GM13976 (cell line): ENCODE measurements at regions not wholly inside any gene's neighbourhood (a gene's known extent, or its start where the extent isn't known, plus 50 kb on each side); places are given as distances from the start of the nearest gene placed in this dataset.

Experiments used
- DNase-seq: peaks from one replicate; pipeline ENCODE4 v3.0.0; 2012; ENCODE audit warnings: low spot score
- in situ Hi-C: fragments of 300-500 bp; cut with MboI; formaldehyde crosslinking; loops from one replicate; pipeline ENCODE4 v1.12.0; 2022; ENCODE audit warnings: low sequenced_read_pairs, mixed read lengths, inconsistent platforms; ENCODE audit not compliant: unreplicated experiment
- TF ChIP-seq, protein P1 (sequence below): IDR thresholded peaks from 2 replicates; pipeline ENCODE4 v1.5.1; 2012; ENCODE audit warnings: borderline replicate concordance, mild to moderate bottlenecking; ENCODE audit not compliant: insufficient read depth; ENCODE audit errors: extremely low read depth, missing control alignments, control extremely low read depth

DNA sequence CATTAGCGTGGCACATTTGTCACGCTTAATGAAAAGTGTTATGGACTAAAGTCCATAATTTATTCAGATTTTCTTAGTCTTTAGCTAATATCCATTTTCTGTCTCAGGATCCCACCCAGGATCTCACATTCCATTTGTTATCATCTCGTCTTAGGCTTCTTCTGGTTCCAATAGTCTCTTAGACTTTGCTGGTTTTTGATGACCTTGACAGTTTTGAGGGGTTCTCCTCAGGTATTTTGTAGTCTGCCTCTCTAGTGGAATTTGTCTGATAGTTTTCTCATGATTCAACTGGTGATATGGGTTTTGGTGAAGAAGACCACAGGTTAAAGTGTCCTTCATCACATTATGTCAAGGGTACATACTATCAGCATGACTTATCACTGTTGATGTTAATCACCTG lies 66.0 kb upstream of the GPR26 start:
- TF ChIP-seq, protein P1, sequence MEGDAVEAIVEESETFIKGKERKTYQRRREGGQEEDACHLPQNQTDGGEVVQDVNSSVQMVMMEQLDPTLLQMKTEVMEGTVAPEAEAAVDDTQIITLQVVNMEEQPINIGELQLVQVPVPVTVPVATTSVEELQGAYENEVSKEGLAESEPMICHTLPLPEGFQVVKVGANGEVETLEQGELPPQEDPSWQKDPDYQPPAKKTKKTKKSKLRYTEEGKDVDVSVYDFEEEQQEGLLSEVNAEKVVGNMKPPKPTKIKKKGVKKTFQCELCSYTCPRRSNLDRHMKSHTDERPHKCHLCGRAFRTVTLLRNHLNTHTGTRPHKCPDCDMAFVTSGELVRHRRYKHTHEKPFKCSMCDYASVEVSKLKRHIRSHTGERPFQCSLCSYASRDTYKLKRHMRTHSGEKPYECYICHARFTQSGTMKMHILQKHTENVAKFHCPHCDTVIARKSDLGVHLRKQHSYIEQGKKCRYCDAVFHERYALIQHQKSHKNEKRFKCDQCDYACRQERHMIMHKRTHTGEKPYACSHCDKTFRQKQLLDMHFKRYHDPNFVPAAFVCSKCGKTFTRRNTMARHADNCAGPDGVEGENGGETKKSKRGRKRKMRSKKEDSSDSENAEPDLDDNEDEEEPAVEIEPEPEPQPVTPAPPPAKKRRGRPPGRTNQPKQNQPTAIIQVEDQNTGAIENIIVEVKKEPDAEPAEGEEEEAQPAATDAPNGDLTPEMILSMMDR: no peak
- DNase-seq: no peak
- in situ Hi-C loops: no loop called here

DNA sequence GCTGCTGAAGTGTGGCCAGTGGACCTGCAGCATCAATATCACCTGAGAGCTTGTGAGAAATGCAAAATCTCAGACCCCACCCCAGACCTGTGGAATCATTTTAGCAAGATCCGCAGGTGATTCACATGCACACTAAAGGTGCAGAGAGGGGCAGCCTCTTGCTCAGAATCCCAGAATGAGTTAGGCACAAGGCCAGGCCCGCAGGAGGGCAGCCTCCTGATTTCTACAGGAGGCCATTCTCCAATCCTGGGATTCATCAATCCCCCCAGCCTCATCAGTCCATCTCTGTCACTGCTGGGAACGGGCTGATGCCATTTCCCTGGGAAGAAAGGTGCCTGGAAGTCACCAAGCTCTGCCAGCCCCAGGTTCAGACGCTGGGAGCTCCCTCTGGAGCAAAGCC lies 63.0 kb upstream of the GPR26 start:
- DNase-seq: no peak
- TF ChIP-seq, protein P1: no peak
- in situ Hi-C loops: no loop called here

DNA sequence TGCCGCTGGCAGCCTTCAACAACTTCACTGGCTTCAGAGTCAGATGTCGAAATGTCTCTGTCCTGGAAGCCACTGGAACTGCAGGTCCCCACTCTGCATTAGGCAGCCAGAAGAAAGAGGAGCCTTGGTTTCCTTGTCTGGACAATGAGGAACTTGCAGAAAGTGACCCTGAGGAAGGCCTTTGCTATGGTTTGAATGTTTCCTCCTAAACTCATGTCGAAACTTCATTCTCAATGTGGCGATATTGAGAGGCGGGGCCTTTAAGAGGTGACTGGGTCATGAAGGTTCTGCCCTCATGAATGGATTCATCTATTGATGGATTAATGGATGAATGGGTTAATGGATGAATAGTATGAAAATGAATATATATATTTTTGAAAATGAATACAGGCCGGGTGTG lies 61.6 kb upstream of the GPR26 start:
- in situ Hi-C loops: no loop called here
- TF ChIP-seq, protein P1: no peak
- DNase-seq: no peak

DNA sequence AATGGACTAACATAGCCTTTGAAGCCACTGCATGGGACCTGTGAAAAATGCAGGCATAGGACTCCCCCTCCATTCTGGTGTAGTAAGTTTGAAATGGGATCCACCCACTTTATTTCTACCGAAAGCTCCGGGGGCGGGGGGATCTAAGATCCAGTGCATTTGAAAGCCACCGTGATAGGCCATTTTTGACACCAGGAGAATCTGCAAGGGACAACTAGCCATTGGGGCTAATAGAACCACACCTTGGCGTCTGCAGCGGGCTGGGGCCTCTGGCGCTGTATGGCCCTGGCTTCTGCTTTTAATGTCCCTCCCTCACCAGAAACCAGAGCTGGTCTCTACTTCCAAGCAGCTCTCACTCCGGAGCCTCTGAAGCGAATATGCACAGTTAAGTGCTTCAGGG lies 60.1 kb upstream of the GPR26 start:
- in situ Hi-C loops: no loop called here
- DNase-seq: no peak
- TF ChIP-seq, protein P1: no peak

DNA sequence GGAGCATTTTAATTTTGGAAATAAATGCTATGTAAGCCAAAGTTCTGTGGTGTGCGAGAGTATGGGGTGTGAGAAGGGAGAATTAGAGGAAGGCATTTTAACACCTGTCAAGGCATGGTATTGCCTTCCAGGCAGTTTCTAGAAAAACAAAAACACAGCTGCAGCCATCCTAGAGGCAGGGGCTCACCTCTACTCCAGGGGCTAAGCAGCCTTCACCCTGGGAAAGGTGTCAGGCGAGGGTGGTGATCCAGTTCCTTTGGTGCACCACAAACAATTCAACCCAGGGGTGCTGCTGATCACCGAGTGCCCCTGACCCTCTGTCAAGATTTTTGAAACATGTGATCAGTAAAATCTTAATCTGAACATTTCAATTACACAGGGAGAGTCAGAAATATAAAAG lies 59.2 kb upstream of the GPR26 start:
- TF ChIP-seq, protein P1: no peak
- in situ Hi-C loops: no loop called here

GRCh38 chr10:123607386-123607785 lies 58.8 kb upstream of the GPR26 start:
- no peak for DNase-seq
- TF ChIP-seq, protein P1: no peak
- in situ Hi-C loops: no loop called here

More for the DNA sequence above, 59.2 kb upstream of the GPR26 start:
- DNase-seq: no peak

DNA sequence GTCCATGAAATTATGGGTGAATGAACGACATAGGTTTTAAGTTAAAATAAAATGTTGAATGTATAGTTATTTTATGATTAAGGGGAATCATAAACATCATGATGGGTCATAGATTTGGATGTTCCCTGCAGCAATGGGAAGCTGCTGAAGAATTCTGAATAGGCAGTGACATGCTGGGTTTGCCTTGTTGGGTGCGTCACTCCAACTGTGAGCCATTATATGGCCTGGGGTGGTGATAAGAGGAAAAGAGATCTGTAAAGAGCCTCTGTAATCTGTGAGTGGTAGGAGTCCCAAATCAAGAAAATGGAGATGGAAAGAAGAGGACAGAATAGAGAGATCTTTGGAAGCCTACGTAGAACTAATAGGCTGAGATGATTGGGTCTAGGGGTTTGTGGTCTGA lies 58.1 kb upstream of the GPR26 start:
- DNase-seq: no peak
- TF ChIP-seq, protein P1: no peak
- in situ Hi-C loops: no loop called here
